ENCODE measurements at regions not wholly inside any gene's neighbourhood (a gene's known extent, or its start where the extent isn't known, plus 50 kb on each side); places are given as distances from the start of the nearest gene placed in this dataset.

DNA sequence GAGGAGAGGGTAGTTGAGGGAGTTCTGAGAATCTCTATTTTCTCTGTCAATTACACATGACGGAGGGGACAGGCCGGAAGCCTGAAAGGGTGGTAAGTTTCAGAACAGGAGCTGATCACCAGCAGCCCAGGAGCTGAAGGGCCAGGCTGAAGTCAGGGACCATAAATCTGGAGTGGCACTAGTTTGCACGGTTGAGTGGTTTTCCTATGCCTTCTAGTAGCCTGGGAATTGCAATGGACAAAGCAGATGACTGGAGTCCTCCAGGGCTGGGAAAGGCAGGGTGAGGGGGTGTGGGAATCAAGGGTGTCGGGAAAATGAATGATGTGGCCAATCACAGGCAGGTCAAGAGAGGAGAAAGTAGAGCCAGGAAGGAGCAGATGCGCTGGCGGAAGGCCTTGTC, 72.5 kb downstream of the MAGEF1 start:
- Mint-ChIP-seq H3K4me1 (ENCODE audit: low read depth, unreplicated experiment) (peaks cover 21% of the 10 kb centered on the region), H3K27ac (ENCODE audit: unreplicated experiment) (no peak overlapping the region), H3K4me3 (ENCODE audit: unreplicated experiment) (no peak overlapping the region), H3K27me3 (ENCODE audit: low read depth, unreplicated experiment) (peaks cover 16% of the 10 kb centered on the region), H3K36me3 (ENCODE audit: low read depth, unreplicated experiment) (peaks cover 2% of the 10 kb centered on the region), H3K9me3 (ENCODE audit: unreplicated experiment) (peaks cover 2% of the 10 kb centered on the region)
- Histone ChIP-seq H3K4me3 (ENCODE audit: insufficient read depth, low read depth, low read length) (no peak overlapping the region), H3K9me3 (ENCODE audit: insufficient read depth, low read depth, low read length) (no peaks in the 10 kb centered on the region), H3K36me3 (ENCODE audit: insufficient read depth, low read length) (no peaks in the 10 kb centered on the region), H3K9ac (ENCODE audit: low read length) (no peak overlapping the region), H4K20me1 (ENCODE audit: insufficient read depth, low read length) (no peaks in the 10 kb centered on the region), H3K79me2 (ENCODE audit: insufficient read depth, low read length) (no peaks in the 10 kb centered on the region), H3K27me3 (ENCODE audit: insufficient read depth, low read length) (peaks cover 29% of the 10 kb centered on the region), H3K4me2 (ENCODE audit: low read length) (no peak overlapping the region), H2AFZ (ENCODE audit: low read depth, low read length) (no peak overlapping the region), H3K27ac (ENCODE audit: low read depth, low read length) (no peak overlapping the region), H3K4me1 (ENCODE audit: insufficient read depth, low read length) (peaks cover 12% of the 10 kb centered on the region)
- DNase-seq (ENCODE audit: low read depth) = no peak
- no peak for FAIRE-seq
- TF ChIP-seq EZH2 (IDR thresholded peaks at IDR 0.05; ENCODE audit: insufficient read depth, low read length) = no peak
- TF ChIP-seq, protein P1, sequence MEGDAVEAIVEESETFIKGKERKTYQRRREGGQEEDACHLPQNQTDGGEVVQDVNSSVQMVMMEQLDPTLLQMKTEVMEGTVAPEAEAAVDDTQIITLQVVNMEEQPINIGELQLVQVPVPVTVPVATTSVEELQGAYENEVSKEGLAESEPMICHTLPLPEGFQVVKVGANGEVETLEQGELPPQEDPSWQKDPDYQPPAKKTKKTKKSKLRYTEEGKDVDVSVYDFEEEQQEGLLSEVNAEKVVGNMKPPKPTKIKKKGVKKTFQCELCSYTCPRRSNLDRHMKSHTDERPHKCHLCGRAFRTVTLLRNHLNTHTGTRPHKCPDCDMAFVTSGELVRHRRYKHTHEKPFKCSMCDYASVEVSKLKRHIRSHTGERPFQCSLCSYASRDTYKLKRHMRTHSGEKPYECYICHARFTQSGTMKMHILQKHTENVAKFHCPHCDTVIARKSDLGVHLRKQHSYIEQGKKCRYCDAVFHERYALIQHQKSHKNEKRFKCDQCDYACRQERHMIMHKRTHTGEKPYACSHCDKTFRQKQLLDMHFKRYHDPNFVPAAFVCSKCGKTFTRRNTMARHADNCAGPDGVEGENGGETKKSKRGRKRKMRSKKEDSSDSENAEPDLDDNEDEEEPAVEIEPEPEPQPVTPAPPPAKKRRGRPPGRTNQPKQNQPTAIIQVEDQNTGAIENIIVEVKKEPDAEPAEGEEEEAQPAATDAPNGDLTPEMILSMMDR (IDR thresholded peaks at IDR 0.05; ENCODE audit: insufficient read depth, low read depth, low read length) = no peak

DNA sequence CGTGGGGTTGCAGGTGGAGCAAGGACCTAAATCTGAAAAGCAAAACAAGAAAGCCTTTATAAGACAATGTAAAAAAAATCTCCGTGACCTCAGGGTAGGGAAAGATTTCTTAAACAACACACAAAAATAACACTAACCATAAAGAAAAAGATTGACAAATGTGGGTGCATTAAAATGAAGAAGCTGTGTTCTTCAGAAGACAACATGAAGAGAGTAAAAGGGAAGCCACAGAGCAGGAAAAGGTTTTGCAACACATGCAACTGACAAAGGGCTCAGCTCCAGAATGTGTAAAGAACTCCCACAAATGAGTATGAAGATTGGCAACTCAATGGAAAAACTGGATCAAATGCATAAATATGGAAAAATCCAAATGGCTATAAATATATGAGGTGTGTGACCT, 74.2 kb downstream of the MAGEF1 start:
- no peak overlapping the region for H3K27ac ChIP-seq (ENCODE audit: low read depth, low read length)
- no peak overlapping the region for H3K4me3 ChIP-seq (ENCODE audit: insufficient read depth, low read depth, low read length)
- Mint-ChIP-seq H3K36me3 (ENCODE audit: low read depth, unreplicated experiment) (peaks cover 2% of the 10 kb centered on the region), H3K27me3 (ENCODE audit: low read depth, unreplicated experiment) (peaks cover 9% of the 10 kb centered on the region), H3K4me3 (ENCODE audit: unreplicated experiment) (no peak overlapping the region), H3K27ac (ENCODE audit: unreplicated experiment) (no peak overlapping the region), H3K4me1 (ENCODE audit: low read depth, unreplicated experiment) (peaks cover 23% of the 10 kb centered on the region), H3K9me3 (ENCODE audit: unreplicated experiment) (peaks cover 2% of the 10 kb centered on the region)
- TF ChIP-seq, protein P1 (IDR thresholded peaks at IDR 0.05; ENCODE audit: insufficient read depth, low read depth, low read length) = no peak
- no peak for TF ChIP-seq EZH2 (IDR thresholded peaks at IDR 0.05; ENCODE audit: insufficient read depth, low read length)
- no peaks in the 10 kb centered on the region for H4K20me1 ChIP-seq (ENCODE audit: insufficient read depth, low read length)
- peaks cover 12% of the 10 kb centered on the region for H3K4me1 ChIP-seq (ENCODE audit: insufficient read depth, low read length)
- no peak for FAIRE-seq
- H2AFZ ChIP-seq (ENCODE audit: low read depth, low read length) = no peak overlapping the region
- DNase-seq (ENCODE audit: low read depth) = no peak
- H3K9me3 ChIP-seq (ENCODE audit: insufficient read depth, low read depth, low read length) = no peaks in the 10 kb centered on the region
- no peak overlapping the region for H3K9ac ChIP-seq (ENCODE audit: low read length)
- no peaks in the 10 kb centered on the region for H3K79me2 ChIP-seq (ENCODE audit: insufficient read depth, low read length)
- H3K4me2 ChIP-seq (ENCODE audit: low read length) = no peak overlapping the region
- no peaks in the 10 kb centered on the region for H3K36me3 ChIP-seq (ENCODE audit: insufficient read depth, low read length)
- H3K27me3 ChIP-seq (ENCODE audit: insufficient read depth, low read length) = peaks cover 29% of the 10 kb centered on the region

GRCh38 chr3:184636741-184637316, 75.0 kb downstream of the MAGEF1 start:
- no peak overlapping the region for H2AFZ ChIP-seq (ENCODE audit: low read depth, low read length)
- peaks cover 12% of the 10 kb centered on the region for H3K4me1 ChIP-seq (ENCODE audit: insufficient read depth, low read length)
- Mint-ChIP-seq H3K4me3 (ENCODE audit: unreplicated experiment) (peak overlapping the region; percentile 13), H3K27me3 (ENCODE audit: low read depth, unreplicated experiment) (peaks cover 5% of the 10 kb centered on the region), H3K27ac (ENCODE audit: unreplicated experiment) (peak overlapping the region; percentile 29), H3K9me3 (ENCODE audit: unreplicated experiment) (peaks cover 2% of the 10 kb centered on the region), H3K36me3 (ENCODE audit: low read depth, unreplicated experiment) (peaks cover 2% of the 10 kb centered on the region), H3K4me1 (ENCODE audit: low read depth, unreplicated experiment) (peaks cover 23% of the 10 kb centered on the region)
- DNase-seq (ENCODE audit: low read depth) (peak; percentile 84), FAIRE-seq (no peak)
- no peak overlapping the region for H3K27ac ChIP-seq (ENCODE audit: low read depth, low read length)
- H3K36me3 ChIP-seq (ENCODE audit: insufficient read depth, low read length) = no peaks in the 10 kb centered on the region
- H3K9me3 ChIP-seq (ENCODE audit: insufficient read depth, low read depth, low read length) = no peaks in the 10 kb centered on the region
- no peaks in the 10 kb centered on the region for H3K79me2 ChIP-seq (ENCODE audit: insufficient read depth, low read length)
- TF ChIP-seq, protein P1 (IDR thresholded peaks at IDR 0.05; ENCODE audit: insufficient read depth, low read depth, low read length) = no peak
- no peak for TF ChIP-seq EZH2 (IDR thresholded peaks at IDR 0.05; ENCODE audit: insufficient read depth, low read length)
- peak overlapping the region; percentile 54 for H3K4me2 ChIP-seq (ENCODE audit: low read length)
- no peak overlapping the region for H3K4me3 ChIP-seq (ENCODE audit: insufficient read depth, low read depth, low read length)
- H4K20me1 ChIP-seq (ENCODE audit: insufficient read depth, low read length) = no peaks in the 10 kb centered on the region
- no peak overlapping the region for H3K9ac ChIP-seq (ENCODE audit: low read length)
- peaks cover 25% of the 10 kb centered on the region for H3K27me3 ChIP-seq (ENCODE audit: insufficient read depth, low read length)
